Neural crest cell (in vitro differentiated cells): ENCODE measurements at regions not wholly inside any gene's neighbourhood (a gene's known extent, or its start where the extent isn't known, plus 50 kb on each side); places are given as distances from the start of the nearest gene placed in this dataset.

Source experiments
- DNase-seq: peaks from one replicate; pipeline ENCODE4 v3.0.0; 2021; ENCODE audit warnings: low read depth, mixed read lengths, low spot score
- H3K27ac Mint-ChIP-seq: one replicate; pipeline ENCODE4 v1.8.0; 2021; ENCODE audit warnings: mild to moderate bottlenecking, mixed read lengths; ENCODE audit not compliant: unreplicated experiment
- H3K27me3 Mint-ChIP-seq: 2 replicates; pipeline ENCODE4 v1.8.0; 2021; ENCODE audit warnings: low read depth, mild to moderate bottlenecking, mixed read lengths
- H3K36me3 Mint-ChIP-seq: 2 replicates; pipeline ENCODE4 v1.8.0; 2021; ENCODE audit warnings: low read depth, mild to moderate bottlenecking, mixed read lengths
- H3K4me1 Mint-ChIP-seq: 2 replicates; pipeline ENCODE4 v1.8.0; 2021; ENCODE audit warnings: mixed read lengths
- H3K4me3 Mint-ChIP-seq: one replicate; pipeline ENCODE4 v1.8.0; 2021; ENCODE audit warnings: mild to moderate bottlenecking, mixed read lengths
- H3K9me3 Mint-ChIP-seq: 2 replicates; pipeline ENCODE4 v1.8.0; 2021; ENCODE audit warnings: mixed read lengths
- TF ChIP-seq, protein P1 (sequence below): fragments of 200-600 bp; sonication (generic); conservative IDR thresholded peaks from 2 replicates; pipeline ENCODE4 v1.5.0; 2021; ENCODE audit warnings: antibody characterized with exemption, mild to moderate bottlenecking

- Mint-ChIP-seq H3K27ac (no peak overlapping the region), H3K4me3 (no peak overlapping the region), H3K27me3 (peaks cover 22% of the 10 kb centered on the region), H3K4me1 (no peaks in the 10 kb centered on the region), H3K36me3 (peaks cover 4% of the 10 kb centered on the region), H3K9me3 (peaks cover 11% of the 10 kb centered on the region)
- DNase-seq = no peak
- TF ChIP-seq, protein P1, sequence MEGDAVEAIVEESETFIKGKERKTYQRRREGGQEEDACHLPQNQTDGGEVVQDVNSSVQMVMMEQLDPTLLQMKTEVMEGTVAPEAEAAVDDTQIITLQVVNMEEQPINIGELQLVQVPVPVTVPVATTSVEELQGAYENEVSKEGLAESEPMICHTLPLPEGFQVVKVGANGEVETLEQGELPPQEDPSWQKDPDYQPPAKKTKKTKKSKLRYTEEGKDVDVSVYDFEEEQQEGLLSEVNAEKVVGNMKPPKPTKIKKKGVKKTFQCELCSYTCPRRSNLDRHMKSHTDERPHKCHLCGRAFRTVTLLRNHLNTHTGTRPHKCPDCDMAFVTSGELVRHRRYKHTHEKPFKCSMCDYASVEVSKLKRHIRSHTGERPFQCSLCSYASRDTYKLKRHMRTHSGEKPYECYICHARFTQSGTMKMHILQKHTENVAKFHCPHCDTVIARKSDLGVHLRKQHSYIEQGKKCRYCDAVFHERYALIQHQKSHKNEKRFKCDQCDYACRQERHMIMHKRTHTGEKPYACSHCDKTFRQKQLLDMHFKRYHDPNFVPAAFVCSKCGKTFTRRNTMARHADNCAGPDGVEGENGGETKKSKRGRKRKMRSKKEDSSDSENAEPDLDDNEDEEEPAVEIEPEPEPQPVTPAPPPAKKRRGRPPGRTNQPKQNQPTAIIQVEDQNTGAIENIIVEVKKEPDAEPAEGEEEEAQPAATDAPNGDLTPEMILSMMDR = no peak
These were observed 86.7 kb downstream of the MAFB start for GRCh38 chr20:40602381-40602780.

DNA sequence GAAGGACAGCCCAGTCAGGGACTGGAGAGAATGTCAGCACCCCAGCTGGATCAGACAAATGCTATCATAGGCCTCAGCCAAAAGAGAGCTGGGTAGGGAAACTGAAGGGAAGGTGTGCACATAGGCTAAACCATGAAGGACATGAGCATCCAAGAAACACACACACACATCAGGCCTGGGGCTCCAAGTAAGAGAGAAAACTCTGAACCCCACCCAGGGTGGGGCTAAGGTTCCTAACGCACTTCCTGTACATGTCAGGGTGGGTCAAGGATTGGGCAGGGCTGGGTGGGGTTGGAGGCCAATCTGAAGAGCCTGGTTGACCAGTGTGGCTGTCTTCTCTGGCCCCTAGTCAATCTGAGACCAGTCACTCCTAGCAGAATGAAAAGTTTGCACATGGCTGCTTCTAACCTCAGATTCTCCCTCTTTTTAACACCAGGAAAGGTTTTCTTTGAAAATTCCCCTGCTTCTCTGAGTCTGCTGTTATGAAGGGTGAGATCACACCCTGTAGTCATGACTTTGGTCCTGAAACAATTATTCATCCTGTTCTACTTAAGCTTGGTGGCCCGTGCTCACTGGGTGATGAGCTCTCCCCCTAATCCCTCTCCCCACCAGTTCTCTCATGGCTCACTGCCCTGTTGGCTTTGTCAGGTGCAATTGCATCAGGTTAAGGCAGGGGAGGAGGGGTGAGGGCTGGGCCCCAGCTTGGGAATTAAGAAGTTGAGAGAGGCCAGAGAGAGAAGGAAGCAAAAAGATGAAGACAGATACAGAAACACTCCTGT lies 88.4 kb downstream of the MAFB start:
- Mint-ChIP-seq H3K4me1 (no peaks in the 10 kb centered on the region), H3K27ac (no peak overlapping the region), H3K9me3 (peaks cover 11% of the 10 kb centered on the region), H3K4me3 (no peak overlapping the region), H3K36me3 (peaks cover 4% of the 10 kb centered on the region), H3K27me3 (peaks cover 10% of the 10 kb centered on the region)
- DNase-seq = no peak
- TF ChIP-seq, protein P1 = no peak

GRCh38 chr20:40599987-40600386 lies 89.0 kb downstream of the MAFB start:
- Mint-ChIP-seq H3K9me3 (peaks cover 14% of the 10 kb centered on the region), H3K4me1 (no peaks in the 10 kb centered on the region), H3K27ac (no peak overlapping the region), H3K4me3 (no peak overlapping the region), H3K27me3 (peaks cover 7% of the 10 kb centered on the region), H3K36me3 (peaks cover 6% of the 10 kb centered on the region)
- TF ChIP-seq, protein P1 = no peak
- DNase-seq = no peak

DNA sequence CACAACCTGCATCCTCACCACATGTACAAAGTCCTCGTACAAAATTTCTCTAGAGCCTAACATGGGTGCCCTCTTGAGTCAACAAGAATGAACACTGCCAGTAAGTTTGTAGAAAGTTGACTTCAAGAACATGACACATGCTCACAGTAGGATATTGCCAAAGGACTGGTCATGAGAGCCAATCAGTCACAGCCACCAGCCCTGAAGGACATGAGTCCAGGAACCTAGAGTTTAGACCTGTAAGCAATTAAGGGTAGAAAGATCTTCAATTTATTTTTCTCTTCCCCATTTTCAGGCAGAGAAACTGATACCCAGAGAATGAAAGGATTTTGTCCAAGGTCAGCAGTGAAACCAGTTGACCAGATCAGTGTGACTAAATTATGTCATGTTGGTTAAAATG lies 96.1 kb downstream of the MAFB start:
- no peaks in the 10 kb centered on the region for H3K4me1 Mint-ChIP-seq
- no peak for DNase-seq
- peaks cover 38% of the 10 kb centered on the region for H3K27me3 Mint-ChIP-seq
- H3K36me3 Mint-ChIP-seq = peaks cover 3% of the 10 kb centered on the region
- H3K27ac Mint-ChIP-seq = no peak overlapping the region
- H3K9me3 Mint-ChIP-seq = peaks cover 13% of the 10 kb centered on the region
- TF ChIP-seq, protein P1 = no peak
- H3K4me3 Mint-ChIP-seq = no peak overlapping the region

GRCh38 chr20:40591536-40591935 lies 97.5 kb downstream of the MAFB start:
- DNase-seq = no peak
- TF ChIP-seq, protein P1 = no peak
- Mint-ChIP-seq H3K4me1 (no peaks in the 10 kb centered on the region), H3K4me3 (no peak overlapping the region), H3K9me3 (peaks cover 13% of the 10 kb centered on the region), H3K27ac (no peak overlapping the region), H3K27me3 (peaks cover 43% of the 10 kb centered on the region), H3K36me3 (peaks cover 3% of the 10 kb centered on the region)
